ENCODE measurements at regions not wholly inside any gene's neighbourhood (a gene's known extent, or its start where the extent isn't known, plus 50 kb on each side); places are given as distances from the start of the nearest gene placed in this dataset.

GRCh38 chr10:55242544-55242943 is 441.5 kb upstream of the PCDH15 start:
- Histone ChIP-seq H2AFZ (ENCODE audit: control insufficient read depth, low read depth, low read length) (no peak overlapping the region), H3K27me3 (replicated peaks in 1 of 2; ENCODE audit: control insufficient read depth in 2 of 2, insufficient read depth in 2 of 2, low read length in 1 of 2) (no peaks in the 10 kb centered on the region), H3K27ac (ENCODE audit: control insufficient read depth, insufficient read depth) (no peak overlapping the region), H3K9me3 (replicated peaks; ENCODE audit: control insufficient read depth, insufficient read depth, low read length) (no peaks in the 10 kb centered on the region), H3K36me3 (ENCODE audit: control insufficient read depth in 2 of 2, insufficient read depth in 2 of 2, low read length in 1 of 2) (no peaks in the 10 kb centered on the region), H3K79me2 (ENCODE audit: control insufficient read depth, insufficient read depth, low read length) (no peaks in the 10 kb centered on the region), H3K9ac (ENCODE audit: control insufficient read depth, insufficient read depth, low read length) (no peak overlapping the region), H3K4me1 (ENCODE audit: control insufficient read depth, insufficient read depth, low read length) (no peaks in the 10 kb centered on the region), H3K4me2 (ENCODE audit: control insufficient read depth, insufficient read depth) (no peak overlapping the region), H4K20me1 (ENCODE audit: control insufficient read depth, insufficient read depth) (no peaks in the 10 kb centered on the region), H3K4me3 (no peak overlapping the region)
- BruUV-seq (replicated peaks), result no TSS peak
- in situ Hi-C loops (cut with MboI), result no loop called here
- FAIRE-seq, result no peak
- TF ChIP-seq ZNF274 (IDR thresholded peaks at IDR 0.05; ENCODE audit: insufficient read depth, insufficient read length) (no peak), BMI1 (IDR thresholded peaks at IDR 0.05; ENCODE audit: borderline replicate concordance) (no peak), BRCA1 (IDR thresholded peaks at IDR 0.05; ENCODE audit: low read depth, low read length) (no peak), RAD21 (IDR thresholded peaks at IDR 0.05; ENCODE audit: insufficient read depth, low read depth, low read length) (no peak), CTCF (IDR thresholded peaks at IDR 0.05 in 2 of 3, conservative IDR thresholded peaks at IDR 0.05 in 1 of 3; ENCODE audit: control insufficient read depth in 2 of 3, extremely low read depth in 1 of 3, insufficient read depth in 1 of 3, low read depth in 3 of 3, low read length in 3 of 3) (no peak)
- ATAC-seq, result no peak
- SMC1A ChIA-PET (ENCODE audit: uncharacterized antibody, unreplicated experiment), result no interaction called here
- 16% methylated on average over 6 of the region's 6 CpGs for WGBS (ENCODE audit: insufficient coverage, insufficient replicate concordance, low lambda C conversion rate, missing lambda C conversion rate)
- RAD21 ChIA-PET (ENCODE audit: unreplicated experiment), result no interaction called here
- DNase-seq (ENCODE audit: low read depth, low spot score), result no peak
- CTCF ChIA-PET, result no interaction called here
- intact Hi-C loops (cut with micrococcal nuclease; ENCODE audit: unreplicated experiment), result no loop called here
- POLR2A ChIA-PET, result no interaction called here

GRCh38 chr10:55237462-55237861 is 436.4 kb upstream of the PCDH15 start:
- Histone ChIP-seq H3K27ac (ENCODE audit: control insufficient read depth, insufficient read depth) (no peak overlapping the region), H3K36me3 (ENCODE audit: control insufficient read depth in 2 of 2, insufficient read depth in 2 of 2, low read length in 1 of 2) (no peaks in the 10 kb centered on the region), H4K20me1 (ENCODE audit: control insufficient read depth, insufficient read depth) (no peaks in the 10 kb centered on the region), H3K27me3 (replicated peaks in 1 of 2; ENCODE audit: control insufficient read depth in 2 of 2, insufficient read depth in 2 of 2, low read length in 1 of 2) (no peaks in the 10 kb centered on the region), H3K4me1 (ENCODE audit: control insufficient read depth, insufficient read depth, low read length) (no peaks in the 10 kb centered on the region), H3K79me2 (ENCODE audit: control insufficient read depth, insufficient read depth, low read length) (no peaks in the 10 kb centered on the region), H3K4me3 (no peak overlapping the region), H2AFZ (ENCODE audit: control insufficient read depth, low read depth, low read length) (no peak overlapping the region), H3K9ac (ENCODE audit: control insufficient read depth, insufficient read depth, low read length) (no peak overlapping the region), H3K4me2 (ENCODE audit: control insufficient read depth, insufficient read depth) (no peak overlapping the region), H3K9me3 (replicated peaks; ENCODE audit: control insufficient read depth, insufficient read depth, low read length) (no peaks in the 10 kb centered on the region)
- DNase-seq (ENCODE audit: low read depth, low spot score) (no peak), ATAC-seq (no peak), FAIRE-seq (no peak)
- in situ Hi-C loops (cut with MboI) (no loop called here), intact Hi-C loops (cut with micrococcal nuclease; ENCODE audit: unreplicated experiment) (no loop called here)
- CTCF ChIA-PET, result no interaction called here
- RAD21 ChIA-PET (ENCODE audit: unreplicated experiment), result no interaction called here
- POLR2A ChIA-PET, result no interaction called here
- BruUV-seq (replicated peaks), result no TSS peak
- SMC1A ChIA-PET (ENCODE audit: uncharacterized antibody, unreplicated experiment), result interaction anchor here (1.2 kb wide), 1 partner anchor 94 kb away, joined by 3 read pairs; no protein-coding TSS in a partner anchor
- TF ChIP-seq STAT3 (IDR thresholded peaks at IDR 0.05; ENCODE audit: low read depth, low read length), result no peak
- no peak for TF ChIP-seq ASH2L (IDR thresholded peaks at IDR 0.05; ENCODE audit: borderline replicate concordance, low read depth)
- no peak for TF ChIP-seq SIX5 (IDR thresholded peaks at IDR 0.05; ENCODE audit: low read depth, low read length, severe bottlenecking)
- TF ChIP-seq TARDBP (IDR thresholded peaks at IDR 0.05; ENCODE audit: borderline replicate concordance), result no peak
- no peak for TF ChIP-seq ZBTB40 (IDR thresholded peaks at IDR 0.05; ENCODE audit: borderline replicate concordance)
- TF ChIP-seq ZNF24 (IDR thresholded peaks at IDR 0.05), result no peak
- no peak for TF ChIP-seq IKZF2 (IDR thresholded peaks at IDR 0.05)
- TF ChIP-seq ZNF217 (IDR thresholded peaks at IDR 0.05), result no peak
- no peak for TF ChIP-seq SP1 (IDR thresholded peaks at IDR 0.05; ENCODE audit: low read depth, low read length)
- TF ChIP-seq YBX1 (IDR thresholded peaks at IDR 0.05), result no peak
- no peak for TF ChIP-seq CBFB (IDR thresholded peaks at IDR 0.05; ENCODE audit: low read depth)
